Kidney tubule cell (primary cell): ENCODE measurements at regions not wholly inside any gene's neighbourhood (a gene's known extent, or its start where the extent isn't known, plus 50 kb on each side); places are given as distances from the start of the nearest gene placed in this dataset.
A peak's percentile ranks its signal among the peaks of the same experiment; 100 is the strongest.

Source experiments
- DNase-seq: peaks from one replicate; pipeline ENCODE4 v3.0.0-alpha.2; 2018; ENCODE audit warnings: low spot score

GRCh38 chr5:142474431-142475094 lies 149.7 kb upstream of the SPRY4 start:
- DNase-seq = peak; percentile 44

GRCh38 chr5:142473038-142473437 lies 148.2 kb upstream of the SPRY4 start:
- no peak for DNase-seq

- peak; percentile 85 for DNase-seq
These were observed 147.6 kb upstream of the SPRY4 start for GRCh38 chr5:142472306-142472951.

- no peak for DNase-seq
These were observed 141.6 kb upstream of the SPRY4 start for GRCh38 chr5:142466195-142466971.

- DNase-seq = no peak
These were observed 140.7 kb upstream of the SPRY4 start for GRCh38 chr5:142465476-142465875.

- DNase-seq = no peak
These were observed 139.1 kb upstream of the SPRY4 start for GRCh38 chr5:142463904-142464303.

- no peak for DNase-seq
These were observed 136.3 kb upstream of the SPRY4 start for GRCh38 chr5:142461028-142461590.

- DNase-seq = no peak
These were observed 134.4 kb upstream of the SPRY4 start for GRCh38 chr5:142459209-142459608.

GRCh38 chr5:142455856-142456255 lies 131.0 kb upstream of the SPRY4 start:
- DNase-seq = no peak

GRCh38 chr5:142453932-142454331 lies 129.1 kb upstream of the SPRY4 start:
- no peak for DNase-seq

- DNase-seq = no peak
These were observed 125.6 kb upstream of the SPRY4 start for GRCh38 chr5:142450419-142450818.

GRCh38 chr5:142447887-142448286 lies 123.1 kb upstream of the SPRY4 start:
- DNase-seq = no peak

- no peak for DNase-seq
These were observed 122.1 kb upstream of the SPRY4 start for GRCh38 chr5:142446960-142447279.

GRCh38 chr5:142446131-142446959 lies 121.5 kb upstream of the SPRY4 start:
- DNase-seq = peak; percentile 38

- DNase-seq = no peak
These were observed 120.4 kb upstream of the SPRY4 start for GRCh38 chr5:142445266-142445665.

- no peak for DNase-seq
These were observed 116.8 kb upstream of the SPRY4 start for GRCh38 chr5:142441616-142442015.

GRCh38 chr5:142439207-142439860 lies 114.5 kb upstream of the SPRY4 start:
- DNase-seq = no peak

GRCh38 chr5:142438573-142438972 lies 113.8 kb upstream of the SPRY4 start:
- no peak for DNase-seq

GRCh38 chr5:142437563-142437962 lies 112.7 kb upstream of the SPRY4 start:
- DNase-seq = no peak

GRCh38 chr5:142435410-142436115 lies 110.7 kb upstream of the SPRY4 start:
- no peak for DNase-seq

GRCh38 chr5:142434322-142434612 lies 109.4 kb upstream of the SPRY4 start:
- no peak for DNase-seq
